H1 (cell line): ENCODE measurements at regions not wholly inside any gene's neighbourhood (a gene's known extent, or its start where the extent isn't known, plus 50 kb on each side); places are given as distances from the start of the nearest gene placed in this dataset.

ENCODE experiments used
- CTCF ChIA-PET: fragments of 300-600 bp; sonication (Branson Sonifier 250); formaldehyde crosslinking; loops from one replicate; lab custom pipeline; 2021; ENCODE audit not compliant: partially characterized antibody; lab: Charles Lee
- POLR2A ChIA-PET: fragments of 300-600 bp; sonication (Branson Sonifier 250); formaldehyde crosslinking; loops from one replicate; lab custom pipeline; 2021; ENCODE audit warnings: inconsistent platforms; ENCODE audit not compliant: partially characterized antibody; lab: Charles Lee
- DNase-seq, 2 experiments: peaks; one replicate each; pipeline versions ENCODE4 v3.0.0 to v3.0.0-alpha.2; 2010 to 2022; ENCODE audit warnings: low spot score in 2 of 2, low read depth in 1 of 2, mixed read lengths in 1 of 2
- FAIRE-seq: peaks from 2 replicates; lab custom pipeline; 2011; peaks lifted over from hg19 to GRCh38; lab: Jason Lieb, UNC
- H2AFZ ChIP-seq: 2 replicates; pipeline ENCODE4 v1.8.1; 2012; ENCODE audit warnings: low read length, inconsistent platforms
- H2AK5ac ChIP-seq: 2 replicates; pipeline ENCODE4 v1.6.1; 2013; ENCODE audit warnings: low read depth, low read length
- H2BK120ac ChIP-seq: replicated peaks from 2 replicates; pipeline ENCODE3; 2013; ENCODE audit warnings: low read depth, low read length, inconsistent platforms
- H2BK12ac ChIP-seq: 2 replicates; pipeline ENCODE4 v1.6.1; 2013; ENCODE audit warnings: low read depth, low read length
- H2BK15ac ChIP-seq: 2 replicates; pipeline ENCODE4 v1.6.1; 2013; ENCODE audit warnings: low read length
- H2BK20ac ChIP-seq: 2 replicates; pipeline ENCODE4 v1.6.1; 2013; ENCODE audit warnings: low read length
- H2BK5ac ChIP-seq: 2 replicates; pipeline ENCODE4 v1.6.1; 2013; ENCODE audit warnings: low read depth, low read length
- H3K14ac ChIP-seq: 2 replicates; pipeline ENCODE4 v1.6.1; 2013; ENCODE audit warnings: inconsistent platforms; ENCODE audit not compliant: insufficient read length
- H3K18ac ChIP-seq: 2 replicates; pipeline ENCODE4 v1.6.1; 2013; ENCODE audit warnings: low read length; ENCODE audit errors: extremely low read depth
- H3K23ac ChIP-seq: 2 replicates; pipeline ENCODE4 v1.6.1; 2013; ENCODE audit warnings: inconsistent platforms; ENCODE audit not compliant: insufficient read length
- H3K23me2 ChIP-seq: 2 replicates; pipeline ENCODE4 v1.6.1; 2013; ENCODE audit warnings: low read depth, low read length
- H3K27ac ChIP-seq: 2 replicates; pipeline ENCODE4 v1.6.1; 2011; ENCODE audit warnings: low read depth, low read length, inconsistent platforms
- H3K27me3 ChIP-seq, 4 experiments: replicated peaks in 1 of 4; 1 replicate in 1 of 4; 2 replicates in 3 of 4; pipeline versions ENCODE4 v1.6.1 to v1.8.1; 2011 to 2013; ENCODE audit warnings: low read length in 3 of 4, mild to moderate bottlenecking in 3 of 4, inconsistent platforms in 2 of 4, mixed read lengths in 2 of 4, moderate library complexity in 1 of 4; ENCODE audit not compliant: control insufficient read depth in 3 of 4, insufficient read depth in 3 of 4; ENCODE audit errors: extremely low read depth in 1 of 4
- H3K36me3 ChIP-seq, 4 experiments: 2 replicates each; pipeline versions ENCODE4 v1.6.1 to v1.8.1; 2011 to 2013; ENCODE audit warnings: mild to moderate bottlenecking in 4 of 4, low read length in 3 of 4, moderate library complexity in 2 of 4, control low read depth in 1 of 4, inconsistent platforms in 1 of 4; ENCODE audit not compliant: insufficient read depth in 4 of 4, control insufficient read depth in 2 of 4
- H3K4ac ChIP-seq: replicated peaks from 2 replicates; pipeline ENCODE3; 2013; ENCODE audit warnings: low read length, low read depth, mixed read lengths, inconsistent platforms; ENCODE audit not compliant: insufficient read length
- H3K4me1 ChIP-seq, 4 experiments: replicated peaks in 1 of 4; 1 replicate in 1 of 4; 2 replicates in 3 of 4; pipeline versions ENCODE4 v1.6.1 to v1.8.1; 2011 to 2013; ENCODE audit warnings: low read length in 3 of 4, inconsistent platforms in 2 of 4, mixed read lengths in 1 of 4; ENCODE audit not compliant: insufficient read depth in 4 of 4, control insufficient read depth in 3 of 4
- H3K4me2 ChIP-seq, 2 experiments: 2 replicates each; pipeline versions ENCODE4 v1.6.1 to v1.8.1; 2011 to 2013; ENCODE audit warnings: low read depth in 2 of 2, low read length in 2 of 2, control low read depth in 1 of 2, inconsistent platforms in 1 of 2, mild to moderate bottlenecking in 1 of 2; ENCODE audit not compliant: insufficient read depth in 1 of 2
- H3K4me3 ChIP-seq, 4 experiments: fragments of 200-600, 300-600 bp in 1 of 4; sonication (generic), shearing (Covaris generic), sonication (Bioruptor Twin) in 1 of 4; 2 replicates each; pipeline versions ENCODE4 v1.5.1 to v1.8.1; 2011 to 2016; ENCODE audit warnings: low read length in 4 of 4, low read depth in 3 of 4, control low read depth in 2 of 4, inconsistent platforms in 2 of 4, mild to moderate bottlenecking in 2 of 4, mixed read lengths in 1 of 4, moderate library complexity in 1 of 4; ENCODE audit not compliant: insufficient read depth in 2 of 4; ENCODE audit errors: extremely low read depth in 1 of 4
- H3K56ac ChIP-seq: replicated peaks from 2 replicates; pipeline ENCODE3; 2013; ENCODE audit warnings: low read depth, mild to moderate bottlenecking, mixed read lengths, low read length, inconsistent platforms; ENCODE audit not compliant: insufficient read length
- H3K79me1 ChIP-seq: 2 replicates; pipeline ENCODE4 v1.6.1; 2013; ENCODE audit warnings: low read depth, low read length, control low read depth
- H3K79me2 ChIP-seq, 2 experiments: 2 replicates each; pipeline versions ENCODE4 v1.6.1 to v1.8.1; 2012 to 2013; ENCODE audit warnings: low read length in 2 of 2, mild to moderate bottlenecking in 2 of 2, inconsistent platforms in 1 of 2; ENCODE audit not compliant: insufficient read depth in 2 of 2, control insufficient read depth in 1 of 2
- H3K9ac ChIP-seq, 4 experiments: replicated peaks in 1 of 4; 1 replicate in 1 of 4; 2 replicates in 3 of 4; pipeline versions ENCODE4 v1.6.1 to v1.8.1; 2011 to 2013; ENCODE audit warnings: low read depth in 3 of 4, low read length in 3 of 4, control low read depth in 2 of 4, mild to moderate bottlenecking in 2 of 4, moderate library complexity in 2 of 4, inconsistent platforms in 1 of 4; ENCODE audit errors: extremely low read depth in 1 of 4
- H3K9me3 ChIP-seq, 2 experiments: 2 replicates each; pipeline versions ENCODE4 v1.6.1 to v1.8.1; 2012 to 2013; ENCODE audit warnings: mild to moderate bottlenecking in 2 of 2, moderate library complexity in 2 of 2, control low read depth in 1 of 2, inconsistent platforms in 1 of 2, low read depth in 1 of 2, low read length in 1 of 2, mixed read lengths in 1 of 2; ENCODE audit not compliant: insufficient read depth in 2 of 2
- H4K20me1 ChIP-seq, 2 experiments: replicated peaks in 1 of 2; 2 replicates each; pipeline versions ENCODE3 to v1.8.1; 2011 to 2013; ENCODE audit warnings: inconsistent platforms in 2 of 2, low read length in 2 of 2, mild to moderate bottlenecking in 1 of 2; ENCODE audit not compliant: insufficient read depth in 2 of 2, control insufficient read depth in 1 of 2
- H4K5ac ChIP-seq: 2 replicates; pipeline ENCODE4 v1.6.1; 2013; ENCODE audit warnings: low read length, low read depth, mixed read lengths, inconsistent platforms; ENCODE audit not compliant: insufficient read length
- H4K8ac ChIP-seq: 2 replicates; pipeline ENCODE4 v1.8.0; 2013; ENCODE audit warnings: mild to moderate bottlenecking, moderate library complexity, low read length, inconsistent platforms; ENCODE audit not compliant: insufficient read depth; ENCODE audit errors: extremely low read depth
- H4K91ac ChIP-seq: replicated peaks from 2 replicates; pipeline ENCODE3; 2013; ENCODE audit warnings: low read length, mixed read lengths, inconsistent platforms; ENCODE audit not compliant: insufficient read length
- EP300 ChIP-seq, 2 experiments: IDR thresholded peaks; 1 replicate in 1 of 2; 2 replicates in 1 of 2; pipeline ENCODE4 v1.6.1; 2011 to 2012; ENCODE audit warnings: low read depth in 2 of 2, low read length in 2 of 2, mild to moderate bottlenecking in 2 of 2, borderline replicate concordance in 1 of 2, inconsistent platforms in 1 of 2, moderate library complexity in 1 of 2
- HDAC2 ChIP-seq, 2 experiments: fragments of 300-600 bp in 1 of 2; sonication (generic) in 1 of 2; IDR thresholded peaks; 2 replicates each; pipeline ENCODE4 v1.6.1; 2011 to 2012; ENCODE audit warnings: low read depth in 2 of 2, low read length in 2 of 2, mild to moderate bottlenecking in 2 of 2, moderate library complexity in 2 of 2, borderline replicate concordance in 1 of 2, inconsistent platforms in 1 of 2
- PHF8 ChIP-seq: fragments of 200-600 bp; sonication (generic); conservative IDR thresholded peaks from 2 replicates; pipeline ENCODE4 v1.7.1; 2012; ENCODE audit warnings: low read depth, mild to moderate bottlenecking, inconsistent platforms, low read length, moderate library complexity
- SIRT6 ChIP-seq: IDR thresholded peaks from one replicate; pipeline ENCODE4 v1.7.1; 2012; ENCODE audit warnings: low read length, inconsistent platforms
- SUZ12 ChIP-seq: fragments of 200-600 bp; sonication (generic); IDR thresholded peaks from 2 replicates; pipeline ENCODE4 v1.6.1; 2012; ENCODE audit warnings: mild to moderate bottlenecking, inconsistent platforms, low read length, moderate library complexity, mixed read lengths
- YY1 ChIP-seq: IDR thresholded peaks from 2 replicates; pipeline ENCODE4 v1.6.1; 2011; ENCODE audit warnings: low read depth, mild to moderate bottlenecking, low read length
- TF ChIP-seq, protein P1 (sequence below), 3 experiments: IDR thresholded peaks; 1 replicate in 2 of 3; 2 replicates in 1 of 3; pipeline versions ENCODE4 v1.5.1 to v1.6.1; 2011; ENCODE audit warnings: low read length in 3 of 3, mild to moderate bottlenecking in 3 of 3, inconsistent platforms in 2 of 3, low read depth in 1 of 3, moderate library complexity in 1 of 3; ENCODE audit not compliant: insufficient read depth in 1 of 3; ENCODE audit errors: control extremely low read depth in 1 of 3

DNA sequence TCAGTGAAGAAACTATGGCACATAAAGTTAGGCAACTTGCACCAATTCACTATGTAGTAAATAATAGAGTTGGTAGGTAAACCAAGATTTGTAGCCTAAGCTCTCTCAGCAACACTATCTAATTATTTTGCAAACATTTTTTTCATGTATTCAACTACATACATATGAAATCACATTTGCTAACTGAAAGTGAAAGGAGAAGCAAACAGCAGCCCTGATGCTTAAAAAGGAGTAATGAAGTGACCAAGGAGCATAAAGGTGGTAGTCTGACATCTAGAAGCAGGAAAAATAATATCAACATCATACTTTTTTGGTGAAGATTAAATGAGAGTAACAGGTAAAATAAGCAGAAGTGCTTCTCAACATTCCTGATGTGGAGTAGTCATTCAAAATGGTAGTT, 603.7 kb downstream of the GRXCR1 start:
- ChIA-PET CTCF (no interaction called here), POLR2A (no interaction called here)
- H3K36me3 ChIP-seq: no peaks in the 10 kb centered on the region
- no peaks in the 10 kb centered on the region for H3K27me3 ChIP-seq
- H3K4me3 ChIP-seq: no peak overlapping the region
- H3K27ac ChIP-seq: no peak overlapping the region
- no peak overlapping the region for H4K91ac ChIP-seq
- H3K18ac ChIP-seq: no peak overlapping the region
- H4K8ac ChIP-seq: no peak overlapping the region
- no peaks in the 10 kb centered on the region for H4K20me1 ChIP-seq
- no peak overlapping the region for H2AK5ac ChIP-seq
- no peak overlapping the region for H2BK12ac ChIP-seq
- no peak overlapping the region for H3K4me2 ChIP-seq
- no peaks in the 10 kb centered on the region for H3K23me2 ChIP-seq
- H2BK15ac ChIP-seq: no peak overlapping the region
- no peak overlapping the region for H2BK5ac ChIP-seq
- FAIRE-seq (no peak), DNase-seq (no peak)
- no peak overlapping the region for H3K4ac ChIP-seq
- no peak overlapping the region for H4K5ac ChIP-seq
- no peak overlapping the region for H3K14ac ChIP-seq
- no peaks in the 10 kb centered on the region for H3K79me1 ChIP-seq
- H3K9ac ChIP-seq: no peak overlapping the region
- no peak overlapping the region for H3K23ac ChIP-seq
- H2BK120ac ChIP-seq: no peak overlapping the region
- H2BK20ac ChIP-seq: no peak overlapping the region
- no peaks in the 10 kb centered on the region for H3K4me1 ChIP-seq
- no peaks in the 10 kb centered on the region; a peak in 1 of 4 replicates for H3K9me3 ChIP-seq
- no peak overlapping the region for H2AFZ ChIP-seq
- no peaks in the 10 kb centered on the region for H3K79me2 ChIP-seq
- no peak overlapping the region for H3K56ac ChIP-seq
- TF ChIP-seq EP300 (IDR thresholded peaks at IDR 0.05; ENCODE audit: borderline replicate concordance in 1 of 2, low read depth in 2 of 2, low read length in 2 of 2) (no peak), PHF8 (no peak), SUZ12 (no peak), HDAC2 (IDR thresholded peaks at IDR 0.05; ENCODE audit: borderline replicate concordance in 1 of 2, low read depth in 2 of 2, low read length in 2 of 2) (no peak), SIRT6 (no peak), YY1 (no peak)
- TF ChIP-seq, protein P1, sequence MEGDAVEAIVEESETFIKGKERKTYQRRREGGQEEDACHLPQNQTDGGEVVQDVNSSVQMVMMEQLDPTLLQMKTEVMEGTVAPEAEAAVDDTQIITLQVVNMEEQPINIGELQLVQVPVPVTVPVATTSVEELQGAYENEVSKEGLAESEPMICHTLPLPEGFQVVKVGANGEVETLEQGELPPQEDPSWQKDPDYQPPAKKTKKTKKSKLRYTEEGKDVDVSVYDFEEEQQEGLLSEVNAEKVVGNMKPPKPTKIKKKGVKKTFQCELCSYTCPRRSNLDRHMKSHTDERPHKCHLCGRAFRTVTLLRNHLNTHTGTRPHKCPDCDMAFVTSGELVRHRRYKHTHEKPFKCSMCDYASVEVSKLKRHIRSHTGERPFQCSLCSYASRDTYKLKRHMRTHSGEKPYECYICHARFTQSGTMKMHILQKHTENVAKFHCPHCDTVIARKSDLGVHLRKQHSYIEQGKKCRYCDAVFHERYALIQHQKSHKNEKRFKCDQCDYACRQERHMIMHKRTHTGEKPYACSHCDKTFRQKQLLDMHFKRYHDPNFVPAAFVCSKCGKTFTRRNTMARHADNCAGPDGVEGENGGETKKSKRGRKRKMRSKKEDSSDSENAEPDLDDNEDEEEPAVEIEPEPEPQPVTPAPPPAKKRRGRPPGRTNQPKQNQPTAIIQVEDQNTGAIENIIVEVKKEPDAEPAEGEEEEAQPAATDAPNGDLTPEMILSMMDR (IDR thresholded peaks at IDR 0.05; ENCODE audit: control extremely low read depth in 1 of 3, insufficient read depth in 1 of 3, low read depth in 1 of 3, low read length in 3 of 3): no peak
